Astrocyte (in vitro differentiated cells and primary cell): ENCODE measurements at regions not wholly inside any gene's neighbourhood (a gene's known extent, or its start where the extent isn't known, plus 50 kb on each side); places are given as distances from the start of the nearest gene placed in this dataset.

Experiments used
- CTCF ChIP-seq: IDR thresholded peaks from 2 replicates; pipeline ENCODE4 v1.5.1; 2011; ENCODE audit warnings: low read depth, mild to moderate bottlenecking, inconsistent platforms, low read length, moderate library complexity; ENCODE audit not compliant: insufficient read depth
- EZH2 ChIP-seq: IDR thresholded peaks from 2 replicates; pipeline ENCODE4 v1.6.1; 2012; ENCODE audit warnings: mild to moderate bottlenecking, low read length, inconsistent platforms; ENCODE audit not compliant: insufficient read depth

GRCh38 chr1:86277936-86278335 lies 118.2 kb downstream of the ODF2L start:
- TF ChIP-seq CTCF (no peak), EZH2 (no peak)
